Activated naive CD8-positive, alpha-beta T cell (primary cell): ENCODE measurements at regions not wholly inside any gene's neighbourhood (a gene's known extent, or its start where the extent isn't known, plus 50 kb on each side); places are given as distances from the start of the nearest gene placed in this dataset.
"Not testable (repeated sequence)": the region's sequence is repeated elsewhere in the genome, so short reads cannot be mapped to it uniquely, and the experiment has no call there.

Experiments used
- H3K27ac Mint-ChIP-seq: one replicate; pipeline ENCODE4 v1.8.0; 2021; ENCODE audit warnings: mixed read lengths
- H3K27me3 Mint-ChIP-seq: one replicate; pipeline ENCODE4 v1.8.0; 2021; ENCODE audit warnings: mixed read lengths
- H3K36me3 Mint-ChIP-seq: one replicate; pipeline ENCODE4 v1.8.0; 2021; ENCODE audit warnings: mixed read lengths
- H3K4me1 Mint-ChIP-seq: one replicate; pipeline ENCODE4 v1.8.0; 2021; ENCODE audit warnings: low read depth, mixed read lengths
- H3K4me3 Mint-ChIP-seq: one replicate; pipeline ENCODE4 v1.8.0; 2021; ENCODE audit warnings: mild to moderate bottlenecking, mixed read lengths
- H3K9me3 Mint-ChIP-seq: one replicate; pipeline ENCODE4 v1.8.0; 2021; ENCODE audit warnings: low read depth, mixed read lengths

DNA sequence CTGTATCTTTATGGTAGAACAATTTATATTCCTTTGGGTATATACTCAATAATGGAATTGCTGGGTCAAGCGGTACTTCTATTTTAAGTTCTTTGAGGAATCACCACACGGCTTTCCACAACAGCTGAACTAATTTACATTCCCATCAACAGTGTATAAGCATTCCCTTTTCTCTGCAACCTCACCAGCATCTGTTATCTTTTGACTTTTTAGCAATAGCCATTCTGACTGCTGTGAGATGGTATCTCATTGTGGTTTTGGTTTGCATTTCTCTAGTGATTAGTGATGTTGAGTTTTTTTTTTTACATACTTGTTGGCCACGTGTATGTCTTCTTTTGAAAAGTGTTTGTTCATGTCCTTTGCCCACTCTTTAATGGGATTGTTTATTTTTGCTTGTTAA, 184.7 kb upstream of the CTAGE1 start:
- not testable (repeated sequence) for H3K4me3 Mint-ChIP-seq, H3K27ac Mint-ChIP-seq, H3K4me1 Mint-ChIP-seq

DNA sequence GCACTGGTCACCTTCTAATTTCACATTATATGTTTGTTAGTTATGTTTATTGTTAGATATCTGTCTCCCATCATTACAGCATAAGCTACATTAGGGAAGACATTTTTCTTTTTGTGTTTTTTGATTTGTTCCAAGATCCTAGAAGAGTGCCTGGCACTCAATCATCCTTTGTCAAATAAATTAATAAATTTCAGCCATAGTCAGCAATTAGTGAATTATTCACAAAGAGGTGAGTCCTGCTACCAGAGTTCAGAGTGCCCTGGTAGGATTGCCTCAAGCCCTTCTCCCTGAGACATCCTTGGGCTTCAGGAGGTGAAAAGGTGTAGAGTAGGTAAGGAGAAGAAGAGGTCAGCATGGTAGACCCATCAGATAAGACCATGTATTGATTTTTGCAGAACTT, 186.2 kb upstream of the CTAGE1 start:
- Mint-ChIP-seq H3K27ac (no peak overlapping the region), H3K27me3 (peaks cover 12% of the 10 kb centered on the region), H3K4me3 (no peak overlapping the region), H3K4me1 (no peaks in the 10 kb centered on the region), H3K36me3 (no peaks in the 10 kb centered on the region), H3K9me3 (no peaks in the 10 kb centered on the region)

More for the DNA sequence above, 184.7 kb upstream of the CTAGE1 start:
- H3K27me3 Mint-ChIP-seq, result peaks cover 12% of the 10 kb centered on the region
- H3K9me3 Mint-ChIP-seq, H3K36me3 Mint-ChIP-seq: not testable (repeated sequence)

- peaks cover 10% of the 10 kb centered on the region for H3K27me3 Mint-ChIP-seq
Observed at GRCh38 chr18:22604390-22604985, 186.8 kb upstream of the CTAGE1 start.

GRCh38 chr18:22604986-22605421, 187.3 kb upstream of the CTAGE1 start:
- peaks cover 10% of the 10 kb centered on the region for H3K27me3 Mint-ChIP-seq
- H3K36me3 Mint-ChIP-seq, result no peaks in the 10 kb centered on the region
- H3K4me3 Mint-ChIP-seq, result no peak overlapping the region
- H3K4me1 Mint-ChIP-seq, result no peaks in the 10 kb centered on the region
- H3K9me3 Mint-ChIP-seq, result no peaks in the 10 kb centered on the region
- no peak overlapping the region for H3K27ac Mint-ChIP-seq

More at GRCh38 chr18:22604390-22604985, 186.8 kb upstream of the CTAGE1 start:
- no peaks in the 10 kb centered on the region for H3K4me1 Mint-ChIP-seq
- no peak overlapping the region for H3K27ac Mint-ChIP-seq
- no peak overlapping the region for H3K4me3 Mint-ChIP-seq
- H3K36me3 Mint-ChIP-seq, result no peaks in the 10 kb centered on the region
- H3K9me3 Mint-ChIP-seq, result no peaks in the 10 kb centered on the region

DNA sequence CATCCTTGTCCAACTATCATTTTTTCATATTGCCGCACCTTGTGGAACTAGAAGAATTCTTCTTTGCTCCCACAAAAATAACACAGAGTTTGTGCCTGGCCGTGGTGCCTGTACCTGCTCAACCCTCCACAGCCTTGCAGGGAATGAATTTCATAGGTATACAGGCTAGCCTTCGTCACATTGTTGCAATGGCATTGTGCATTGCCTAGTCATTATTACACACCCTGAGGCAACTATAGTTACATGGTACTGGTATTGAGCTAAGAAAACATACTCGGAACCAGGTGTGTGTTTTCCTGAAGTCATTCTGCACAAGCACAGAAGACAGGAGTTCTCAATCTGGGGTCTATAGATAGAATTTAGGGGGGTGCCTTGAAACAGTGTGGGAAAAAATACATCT, 188.0 kb upstream of the CTAGE1 start:
- Mint-ChIP-seq H3K4me3 (no peak overlapping the region), H3K27ac (no peak overlapping the region), H3K4me1 (no peaks in the 10 kb centered on the region), H3K27me3 (peaks cover 10% of the 10 kb centered on the region), H3K9me3 (no peaks in the 10 kb centered on the region), H3K36me3 (no peaks in the 10 kb centered on the region)

- H3K9me3 Mint-ChIP-seq, result no peaks in the 10 kb centered on the region
- H3K4me3 Mint-ChIP-seq, result no peak overlapping the region
- peaks cover 10% of the 10 kb centered on the region for H3K27me3 Mint-ChIP-seq
- H3K4me1 Mint-ChIP-seq, result no peaks in the 10 kb centered on the region
- H3K27ac Mint-ChIP-seq, result no peak overlapping the region
- no peaks in the 10 kb centered on the region for H3K36me3 Mint-ChIP-seq
Observed at GRCh38 chr18:22606563-22607283, 189.0 kb upstream of the CTAGE1 start.

DNA sequence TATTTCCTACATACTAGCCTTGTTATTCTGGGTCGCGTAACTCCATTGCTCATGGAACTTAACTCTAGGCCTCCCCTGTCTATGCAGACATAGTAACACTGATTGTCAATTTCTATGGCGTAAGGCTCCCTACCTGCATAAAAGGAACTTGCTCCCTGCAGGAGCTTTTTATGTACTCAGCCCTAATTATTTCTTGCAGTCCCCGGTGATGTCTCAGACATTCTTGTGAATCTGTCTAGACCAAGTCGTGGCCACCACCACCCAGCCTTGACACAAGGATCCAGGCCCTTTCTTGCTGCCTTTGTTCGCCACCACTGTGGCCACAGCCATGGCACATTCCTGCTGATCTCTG, 189.5 kb upstream of the CTAGE1 start:
- H3K9me3 Mint-ChIP-seq, result no peaks in the 10 kb centered on the region
- peaks cover 8% of the 10 kb centered on the region for H3K27me3 Mint-ChIP-seq
- no peak overlapping the region for H3K27ac Mint-ChIP-seq
- H3K4me3 Mint-ChIP-seq, result no peak overlapping the region
- H3K36me3 Mint-ChIP-seq, result no peaks in the 10 kb centered on the region
- H3K4me1 Mint-ChIP-seq, result no peaks in the 10 kb centered on the region

GRCh38 chr18:22608847-22609246, 191.1 kb upstream of the CTAGE1 start:
- no peaks in the 10 kb centered on the region for H3K9me3 Mint-ChIP-seq
- no peak overlapping the region for H3K4me3 Mint-ChIP-seq
- H3K27ac Mint-ChIP-seq, result no peak overlapping the region
- H3K4me1 Mint-ChIP-seq, result no peaks in the 10 kb centered on the region
- peaks cover 6% of the 10 kb centered on the region for H3K27me3 Mint-ChIP-seq
- H3K36me3 Mint-ChIP-seq, result no peaks in the 10 kb centered on the region

- Mint-ChIP-seq H3K27me3 (peaks cover 6% of the 10 kb centered on the region), H3K4me1 (no peaks in the 10 kb centered on the region), H3K27ac (no peak overlapping the region), H3K9me3 (no peaks in the 10 kb centered on the region), H3K36me3 (no peaks in the 10 kb centered on the region), H3K4me3 (no peak overlapping the region)
Observed at GRCh38 chr18:22609642-22610041, 191.9 kb upstream of the CTAGE1 start.

DNA sequence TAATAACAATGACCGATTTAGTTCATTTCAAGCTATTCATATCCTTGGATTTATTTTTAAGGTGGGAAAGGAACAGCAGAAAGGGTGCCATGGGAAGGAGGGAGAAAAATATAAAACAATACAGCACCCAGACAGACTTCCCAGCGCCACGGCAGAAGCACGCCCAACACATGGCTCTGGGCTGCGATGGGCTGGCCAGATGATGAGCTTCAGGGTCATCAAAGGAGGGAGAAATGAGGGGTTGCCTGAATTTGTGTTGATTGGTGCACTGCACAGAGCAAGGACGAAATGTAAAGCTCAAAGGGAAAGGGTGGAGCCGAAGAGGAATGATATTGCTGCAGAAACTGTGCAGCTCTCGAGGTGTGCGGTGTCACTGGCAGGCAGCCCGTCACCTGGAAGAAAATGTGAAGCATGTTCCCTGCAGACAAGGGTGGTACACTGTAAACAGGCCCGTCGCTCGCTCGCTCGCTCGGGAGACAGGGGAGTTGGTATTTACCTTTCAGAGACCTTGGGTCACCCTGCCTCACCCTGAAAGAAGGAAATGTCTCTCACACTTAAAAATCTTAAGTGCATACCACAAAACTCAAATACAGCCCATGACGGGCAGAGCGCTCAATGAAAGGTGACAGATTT, 195.5 kb upstream of the CTAGE1 start:
- Mint-ChIP-seq H3K4me1 (no peaks in the 10 kb centered on the region), H3K27me3 (peaks cover 3% of the 10 kb centered on the region), H3K4me3 (no peak overlapping the region), H3K27ac (no peak overlapping the region), H3K9me3 (no peaks in the 10 kb centered on the region), H3K36me3 (no peaks in the 10 kb centered on the region)

DNA sequence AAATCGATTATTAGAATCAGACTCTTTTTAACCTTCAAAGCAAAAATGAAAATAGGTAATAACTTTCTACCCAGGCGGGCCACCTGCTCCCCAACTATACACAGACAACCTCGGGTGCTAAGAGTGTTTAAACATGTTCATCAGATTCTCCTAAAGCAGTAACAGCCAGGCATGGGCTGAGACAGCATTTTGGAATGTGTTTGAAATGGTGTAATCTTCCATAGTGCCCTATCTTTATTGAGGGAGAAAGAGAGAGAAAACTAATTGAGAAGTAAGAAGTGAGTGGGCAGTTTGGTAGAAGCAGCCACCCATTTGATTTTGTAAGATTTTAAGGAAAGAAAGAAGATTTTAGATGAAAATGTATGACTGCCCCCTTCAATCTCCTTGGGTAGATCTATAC, 196.1 kb upstream of the CTAGE1 start:
- no peak overlapping the region for H3K4me3 Mint-ChIP-seq
- H3K27me3 Mint-ChIP-seq, result peaks cover 3% of the 10 kb centered on the region
- H3K4me1 Mint-ChIP-seq, result no peaks in the 10 kb centered on the region
- H3K36me3 Mint-ChIP-seq, result no peaks in the 10 kb centered on the region
- no peak overlapping the region for H3K27ac Mint-ChIP-seq
- no peaks in the 10 kb centered on the region for H3K9me3 Mint-ChIP-seq

- H3K27me3 Mint-ChIP-seq, result no peaks in the 10 kb centered on the region
- no peaks in the 10 kb centered on the region for H3K4me1 Mint-ChIP-seq
- no peak overlapping the region for H3K27ac Mint-ChIP-seq
- H3K36me3 Mint-ChIP-seq, result no peaks in the 10 kb centered on the region
- H3K4me3 Mint-ChIP-seq, result no peak overlapping the region
- no peaks in the 10 kb centered on the region for H3K9me3 Mint-ChIP-seq
Observed at GRCh38 chr18:22623513-22623912, 205.8 kb upstream of the CTAGE1 start.

- Mint-ChIP-seq H3K4me3 (no peak overlapping the region), H3K27me3 (no peaks in the 10 kb centered on the region), H3K27ac (no peak overlapping the region), H3K4me1 (no peaks in the 10 kb centered on the region), H3K36me3 (no peaks in the 10 kb centered on the region), H3K9me3 (no peaks in the 10 kb centered on the region)
Observed at GRCh38 chr18:22624176-22624575, 206.5 kb upstream of the CTAGE1 start.

DNA sequence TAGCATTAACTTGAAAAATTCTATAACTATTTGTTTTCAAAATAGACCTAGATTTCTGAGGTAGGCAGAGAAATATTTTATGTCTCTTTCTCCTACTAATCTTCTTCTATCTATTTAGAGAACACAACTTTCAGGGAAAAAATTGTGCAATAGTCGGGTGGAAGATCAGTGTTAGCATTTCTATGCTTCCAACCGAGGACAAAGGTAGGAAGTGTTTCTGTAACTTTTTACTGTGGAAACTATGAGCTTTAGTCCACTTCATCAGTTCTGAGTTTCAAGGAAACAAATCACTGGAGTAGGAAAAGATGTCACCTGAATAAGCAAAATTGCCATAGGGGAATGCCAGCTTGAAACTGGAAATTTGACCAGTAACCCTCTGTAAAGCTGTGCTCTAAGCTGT, 207.7 kb upstream of the CTAGE1 start:
- Mint-ChIP-seq H3K27me3 (no peaks in the 10 kb centered on the region), H3K9me3 (no peaks in the 10 kb centered on the region), H3K27ac (no peak overlapping the region), H3K4me1 (no peaks in the 10 kb centered on the region), H3K4me3 (no peak overlapping the region), H3K36me3 (no peaks in the 10 kb centered on the region)

DNA sequence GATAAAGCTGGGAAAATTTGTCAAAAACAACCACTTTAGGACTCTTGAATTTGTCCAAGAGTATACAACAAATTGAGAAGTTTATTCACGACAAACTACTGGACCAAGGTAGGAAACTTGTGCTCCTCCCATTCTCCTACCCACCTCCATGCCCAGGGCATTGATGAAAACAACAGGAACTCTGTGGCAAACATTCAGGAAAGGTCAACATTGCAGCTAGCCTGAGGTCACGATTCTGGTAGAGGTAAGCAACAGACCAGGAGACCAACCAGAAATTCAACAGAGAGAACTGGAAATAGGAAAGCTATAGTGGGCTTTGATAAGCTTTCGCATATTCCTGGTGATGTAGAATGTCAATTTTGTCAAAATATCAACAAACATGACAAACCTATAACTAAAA, 209.1 kb upstream of the CTAGE1 start:
- Mint-ChIP-seq H3K27me3 (no peaks in the 10 kb centered on the region), H3K4me1 (no peaks in the 10 kb centered on the region), H3K36me3 (no peaks in the 10 kb centered on the region), H3K9me3 (no peaks in the 10 kb centered on the region), H3K4me3 (no peak overlapping the region), H3K27ac (no peak overlapping the region)

DNA sequence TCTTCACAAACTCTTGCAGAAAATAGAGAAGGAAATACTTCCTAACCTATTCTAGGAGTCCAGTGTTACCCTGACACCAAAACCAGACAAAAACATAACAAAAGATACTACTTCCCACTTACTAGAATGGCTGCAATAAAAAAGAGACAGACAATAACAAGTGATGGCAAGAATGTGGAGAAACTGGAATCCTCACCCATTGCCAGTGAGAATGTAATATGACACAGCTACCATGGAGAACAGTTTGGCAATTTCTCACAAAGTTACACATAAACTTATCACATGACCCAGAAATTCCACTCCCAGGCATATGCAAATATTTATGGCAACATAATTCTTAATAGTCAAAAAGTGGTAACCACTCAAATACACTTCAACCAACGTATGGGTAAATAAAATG, 209.8 kb upstream of the CTAGE1 start:
- Mint-ChIP-seq H3K27ac (no peak overlapping the region), H3K9me3 (no peaks in the 10 kb centered on the region), H3K27me3 (no peaks in the 10 kb centered on the region), H3K4me1 (no peaks in the 10 kb centered on the region), H3K36me3 (no peaks in the 10 kb centered on the region), H3K4me3 (no peak overlapping the region)
